Cardiac muscle cell (in vitro differentiated cells and primary cell): ENCODE measurements at regions not wholly inside any gene's neighbourhood (a gene's known extent, or its start where the extent isn't known, plus 50 kb on each side); places are given as distances from the start of the nearest gene placed in this dataset.

Source experiments
- DNase-seq, 2 donors: peaks; one replicate each; pipeline versions ENCODE4 v3.0.0 to v3.0.0-alpha.2; 2010 to 2017; ENCODE audit warnings: low read depth in 1 of 2, low spot score in 1 of 2
- H3K27ac ChIP-seq: fragments of 200-600 bp; sonication (generic); 2 replicates; pipeline ENCODE4 v1.5.1; 2016
- H3K27me3 ChIP-seq: fragments of 200-600 bp; sonication (generic); 2 replicates; pipeline ENCODE4 v1.6.0; 2016; ENCODE audit warnings: control low read depth
- H3K36me3 ChIP-seq: fragments of 200-600 bp; sonication (generic); 2 replicates; pipeline ENCODE4 v1.5.1; 2016; ENCODE audit warnings: control low read depth
- H3K4me1 ChIP-seq: fragments of 200-600 bp; sonication (generic); 2 replicates; pipeline ENCODE4 v1.8.1; 2017; ENCODE audit warnings: low read depth, mild to moderate bottlenecking, mixed run types
- H3K4me3 ChIP-seq: fragments of 200-600 bp; sonication (generic); 2 replicates; pipeline ENCODE4 v1.5.1; 2016; ENCODE audit warnings: mild to moderate bottlenecking
- H3K9me3 ChIP-seq: fragments of 200-600 bp; sonication (generic); 2 replicates; pipeline ENCODE4 v1.5.1; 2017; ENCODE audit warnings: low read depth, mild to moderate bottlenecking, control low read depth
- CTCF ChIP-seq: IDR thresholded peaks from 2 replicates; pipeline ENCODE4 v1.5.1; 2012; ENCODE audit warnings: low read depth, mild to moderate bottlenecking, low read length

GRCh38 chr10:128489324-128490247 lies 363.4 kb upstream of the MKI67 start:
- Histone ChIP-seq H3K27me3 (peaks cover 59% of the 10 kb centered on the region), H3K36me3 (no peaks in the 10 kb centered on the region), H3K9me3 (no peaks in the 10 kb centered on the region), H3K27ac (no peak overlapping the region), H3K4me3 (no peak overlapping the region), H3K4me1 (no peaks in the 10 kb centered on the region)
- no peak for DNase-seq
- no peak for TF ChIP-seq CTCF

- H3K36me3 ChIP-seq = no peaks in the 10 kb centered on the region
- H3K27ac ChIP-seq = no peak overlapping the region
- H3K4me3 ChIP-seq = no peak overlapping the region
- no peaks in the 10 kb centered on the region for H3K4me1 ChIP-seq
- no peak for TF ChIP-seq CTCF
- DNase-seq = no peak
- no peaks in the 10 kb centered on the region for H3K9me3 ChIP-seq
- peaks cover 40% of the 10 kb centered on the region for H3K27me3 ChIP-seq
Observed at GRCh38 chr10:128491686-128492085, 365.5 kb upstream of the MKI67 start.

GRCh38 chr10:128493811-128494210 lies 367.6 kb upstream of the MKI67 start:
- TF ChIP-seq CTCF = no peak
- no peaks in the 10 kb centered on the region for H3K9me3 ChIP-seq

GRCh38 chr10:128494665-128495064 lies 368.4 kb upstream of the MKI67 start:
- DNase-seq = no peak
- Histone ChIP-seq H3K36me3 (no peaks in the 10 kb centered on the region), H3K4me3 (no peak overlapping the region), H3K9me3 (no peaks in the 10 kb centered on the region), H3K4me1 (no peaks in the 10 kb centered on the region), H3K27me3 (peaks cover 38% of the 10 kb centered on the region), H3K27ac (no peak overlapping the region)
- TF ChIP-seq CTCF = no peak

More at GRCh38 chr10:128493811-128494210, 367.6 kb upstream of the MKI67 start:
- no peak overlapping the region for H3K4me3 ChIP-seq
- H3K4me1 ChIP-seq = no peaks in the 10 kb centered on the region
- H3K27me3 ChIP-seq = peaks cover 40% of the 10 kb centered on the region
- no peak overlapping the region for H3K27ac ChIP-seq
- H3K36me3 ChIP-seq = no peaks in the 10 kb centered on the region
- no peak for DNase-seq

DNA sequence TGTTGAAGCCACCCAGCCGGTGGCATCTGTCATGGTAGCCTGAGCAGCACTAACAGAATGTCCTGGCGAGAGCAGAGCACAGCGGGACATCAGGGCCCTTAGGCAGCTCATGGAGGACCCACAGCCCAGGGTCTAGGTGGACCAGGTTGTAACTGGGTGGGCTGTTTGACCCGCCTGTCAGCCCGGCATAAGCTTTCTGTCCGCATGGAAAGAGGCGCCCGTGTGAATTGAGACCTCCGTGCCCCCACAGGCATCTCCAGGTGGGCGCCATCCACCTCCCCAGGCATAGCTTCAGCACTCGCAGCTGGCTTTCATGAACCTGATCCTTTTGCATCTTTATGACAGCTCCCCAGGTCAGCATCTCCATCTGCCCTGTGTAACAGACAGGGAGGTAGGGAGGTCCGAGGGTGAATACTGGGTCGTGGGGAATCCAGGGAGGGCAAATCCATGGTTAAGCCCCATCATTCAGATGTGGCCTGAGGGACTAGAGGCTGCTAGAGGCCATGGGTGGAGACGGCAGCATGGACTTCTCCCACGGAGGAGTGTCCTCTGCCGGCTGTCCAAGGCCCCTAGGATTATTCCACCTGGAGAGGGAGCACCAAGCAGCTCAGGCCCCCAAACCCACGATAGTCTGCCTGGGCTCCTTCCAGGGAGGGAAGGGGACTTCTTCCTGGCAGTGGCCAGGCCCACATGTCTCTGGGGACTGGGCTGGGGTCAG lies 371.6 kb upstream of the MKI67 start:
- no peak for TF ChIP-seq CTCF
- Histone ChIP-seq H3K9me3 (no peaks in the 10 kb centered on the region), H3K4me3 (no peak overlapping the region), H3K27me3 (peaks cover 13% of the 10 kb centered on the region), H3K36me3 (no peaks in the 10 kb centered on the region), H3K4me1 (no peaks in the 10 kb centered on the region), H3K27ac (no peak overlapping the region)
- DNase-seq = no peak
